ENCODE measurements at regions not wholly inside any gene's neighbourhood (a gene's known extent, or its start where the extent isn't known, plus 50 kb on each side); places are given as distances from the start of the nearest gene placed in this dataset.
"Not testable (repeated sequence)": the region's sequence is repeated elsewhere in the genome, so short reads cannot be mapped to it uniquely, and the experiment has no call there.

GRCh38 chr1:166629946-166630345 lies 209.3 kb upstream of the POGK start:
- no peak for DNase-seq

- DNase-seq = no peak
These were observed 208.9 kb upstream of the POGK start for GRCh38 chr1:166630369-166630768.

GRCh38 chr1:166638137-166638536 lies 201.1 kb upstream of the POGK start:
- DNase-seq = no peak

- DNase-seq = not testable (repeated sequence)
These were observed 182.0 kb upstream of the POGK start for GRCh38 chr1:166657228-166657627.

GRCh38 chr1:166666790-166667189 lies 172.5 kb upstream of the POGK start:
- DNase-seq = not testable (repeated sequence)

GRCh38 chr1:166667600-166667999 lies 171.7 kb upstream of the POGK start:
- not testable (repeated sequence) for DNase-seq

- DNase-seq = no peak
These were observed 167.6 kb upstream of the POGK start for GRCh38 chr1:166671627-166672026.

GRCh38 chr1:166673722-166674121 lies 165.6 kb upstream of the POGK start:
- DNase-seq = no peak

GRCh38 chr1:166675213-166675612 lies 164.1 kb upstream of the POGK start:
- DNase-seq = no peak

- no peak for DNase-seq
These were observed 162.3 kb upstream of the POGK start for GRCh38 chr1:166676981-166677380.

- no peak for DNase-seq
These were observed 159.9 kb upstream of the POGK start for GRCh38 chr1:166679369-166679768.

GRCh38 chr1:166682588-166682987 lies 156.7 kb upstream of the POGK start:
- no peak for DNase-seq

- not testable (repeated sequence) for DNase-seq
These were observed 154.6 kb upstream of the POGK start for GRCh38 chr1:166684669-166685068.

GRCh38 chr1:166685200-166685599 lies 154.1 kb upstream of the POGK start:
- no peak for DNase-seq

GRCh38 chr1:166685891-166686290 lies 153.4 kb upstream of the POGK start:
- DNase-seq = not testable (repeated sequence)

- not testable (repeated sequence) for DNase-seq
These were observed 148.7 kb upstream of the POGK start for GRCh38 chr1:166690596-166690995.

GRCh38 chr1:166691476-166691875 lies 147.8 kb upstream of the POGK start:
- no peak for DNase-seq

- DNase-seq = no peak
These were observed 146.9 kb upstream of the POGK start for GRCh38 chr1:166692346-166692745.

GRCh38 chr1:166693158-166693557 lies 146.1 kb upstream of the POGK start:
- DNase-seq = no peak

GRCh38 chr1:166693673-166694297 lies 145.5 kb upstream of the POGK start:
- DNase-seq = no peak

- DNase-seq = no peak
These were observed 144.2 kb upstream of the POGK start for GRCh38 chr1:166695115-166695514.

- DNase-seq = not testable (repeated sequence)
These were observed 143.4 kb upstream of the POGK start for GRCh38 chr1:166695834-166696233.

- DNase-seq = no peak
These were observed 140.5 kb upstream of the POGK start for GRCh38 chr1:166698771-166699170.

- no peak for DNase-seq
These were observed 139.7 kb upstream of the POGK start for GRCh38 chr1:166699613-166700012.

GRCh38 chr1:166700696-166701095 lies 138.6 kb upstream of the POGK start:
- no peak for DNase-seq

All from activated CD4-positive, alpha-beta T cell treated with anti-CD3 and anti-CD28 coated beads, Interleukin-2, Interleukin-6, amounts not matched to agents 100 ng/mL and 50 ng/mL, durations not matched to agents 16 hours and 8 hours (primary cell).